Suprapubic skin (tissue), 4 donors: ENCODE measurements at regions not wholly inside any gene's neighbourhood (a gene's known extent, or its start where the extent isn't known, plus 50 kb on each side); places are given as distances from the start of the nearest gene placed in this dataset.

ENCODE experiments used
- DNase-seq, 2 donors: peaks; one replicate each; pipeline ENCODE4 v3.0.0-alpha.2; 2019; ENCODE audit warnings: low spot score in 2 of 2
- H3K27ac ChIP-seq: fragments of 200-600 bp; sonication (generic); one replicate; pipeline ENCODE4 v1.5.1; 2019
- H3K27me3 ChIP-seq: fragments of 200-600 bp; sonication (generic); one replicate; pipeline ENCODE4 v1.5.1; 2019
- H3K36me3 ChIP-seq: fragments of 200-600 bp; sonication (generic); one replicate; pipeline ENCODE4 v1.5.1; 2019
- H3K4me1 ChIP-seq: fragments of 200-600 bp; sonication (generic); one replicate; pipeline ENCODE4 v1.5.1; 2019
- H3K4me3 ChIP-seq: fragments of 200-600 bp; sonication (generic); one replicate; pipeline ENCODE4 v1.5.1; 2019; ENCODE audit warnings: mild to moderate bottlenecking
- H3K9me3 ChIP-seq: fragments of 200-600 bp; sonication (generic); one replicate; pipeline ENCODE4 v1.5.1; 2019
- CTCF ChIP-seq, 2 donors: fragments of 200-600 bp in 1 of 2; fragments of 450-650 bp in 1 of 2; sonication (generic) in 1 of 2; IDR thresholded peaks; one replicate each; pipeline ENCODE4 v1.5.1; 2016 to 2019; ENCODE audit warnings: antibody characterized with exemption in 2 of 2, mild to moderate bottlenecking in 1 of 2, moderate library complexity in 1 of 2
- EP300 ChIP-seq: sonication (generic); formaldehyde crosslinking; IDR thresholded peaks from one replicate; pipeline ENCODE4 v1.6.1; 2017; ENCODE audit warnings: antibody characterized with exemption
- POLR2A ChIP-seq, 2 donors: fragments of 450-650 bp; IDR thresholded peaks; one replicate each; pipeline ENCODE4 v1.6.1; 2017; ENCODE audit warnings: antibody characterized with exemption in 2 of 2, mild to moderate bottlenecking in 2 of 2, moderate library complexity in 2 of 2
- POLR2AphosphoS5 ChIP-seq, 3 donors: sonication (generic); formaldehyde crosslinking; IDR thresholded peaks; one replicate each; pipeline ENCODE4 v1.6.1; 2017; ENCODE audit warnings: antibody characterized with exemption in 3 of 3
- WGBS: methylation state at CpG from one replicate; pipeline ENCODE4 v1.1.5; 2018; 5-methylcytosine and 5-hydroxymethylcytosine counted together

DNA sequence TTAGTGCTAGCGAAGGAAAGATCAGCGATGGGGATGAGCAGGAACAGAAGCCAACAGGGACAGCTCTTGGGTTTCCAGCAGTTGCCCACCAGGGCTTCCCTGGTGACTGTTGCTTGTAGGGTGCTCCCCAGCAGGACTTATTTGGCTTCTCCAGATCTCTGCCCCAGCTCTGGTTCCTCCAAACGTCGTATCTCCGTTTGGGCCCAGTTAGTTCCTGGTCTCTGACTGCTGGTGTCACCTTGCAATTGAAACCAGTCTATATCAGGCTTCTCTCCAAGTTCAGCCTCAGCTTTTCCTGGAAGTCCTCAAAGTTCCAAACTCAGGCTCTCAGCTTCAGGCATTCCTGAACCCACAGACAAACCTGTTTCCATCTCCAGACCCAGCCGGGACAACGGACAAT is 70.8 kb upstream of the NXT1 start:
- Histone ChIP-seq H3K27ac (no peak overlapping the region), H3K36me3 (no peaks in the 10 kb centered on the region), H3K27me3 (no peaks in the 10 kb centered on the region), H3K9me3 (no peaks in the 10 kb centered on the region), H3K4me1 (no peaks in the 10 kb centered on the region), H3K4me3 (no peak overlapping the region)
- TF ChIP-seq POLR2A (IDR thresholded peaks at IDR 0.05): no peak
- DNase-seq: peak in 1 of 2 donors; percentile 34
- WGBS: 80% methylated on average over 7 of the region's 7 CpGs

DNA sequence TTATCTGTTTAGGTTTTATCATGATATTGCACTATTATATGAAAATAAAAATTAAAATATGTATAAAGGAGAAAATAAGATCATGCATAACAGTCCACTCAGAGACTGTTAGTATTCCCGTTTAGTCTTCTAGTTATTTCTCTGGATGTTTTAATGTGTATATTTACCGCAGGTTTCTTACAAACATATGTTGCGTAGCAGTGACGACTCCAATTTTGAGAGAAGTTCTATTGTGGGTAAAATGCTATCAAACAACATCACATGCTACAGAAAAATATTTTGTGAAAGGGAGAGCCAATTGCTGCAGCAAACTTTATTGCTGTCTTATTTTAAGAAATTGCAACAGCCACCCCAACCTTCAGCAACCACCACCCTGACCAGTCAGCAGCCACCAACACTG is 72.4 kb upstream of the NXT1 start:
- TF ChIP-seq POLR2A (IDR thresholded peaks at IDR 0.05): no peak
- no peak for TF ChIP-seq POLR2AphosphoS5 (IDR thresholded peaks at IDR 0.05)
- DNase-seq: no peak
- WGBS: 78% methylated on average over 4 of the region's 4 CpGs
- Histone ChIP-seq H3K27ac (no peak overlapping the region), H3K27me3 (no peaks in the 10 kb centered on the region), H3K9me3 (no peaks in the 10 kb centered on the region), H3K4me3 (no peak overlapping the region), H3K36me3 (no peaks in the 10 kb centered on the region), H3K4me1 (no peaks in the 10 kb centered on the region)

GRCh38 chr20:23277316-23277715 is 73.3 kb upstream of the NXT1 start:
- no peak overlapping the region for H3K4me3 ChIP-seq
- 70% methylated on average over 2 of the region's 2 CpGs for WGBS
- no peaks in the 10 kb centered on the region for H3K9me3 ChIP-seq
- no peaks in the 10 kb centered on the region for H3K36me3 ChIP-seq
- no peaks in the 10 kb centered on the region for H3K4me1 ChIP-seq
- no peaks in the 10 kb centered on the region for H3K27me3 ChIP-seq
- no peak for DNase-seq
- TF ChIP-seq CTCF (IDR thresholded peaks at IDR 0.05) (no peak), POLR2A (IDR thresholded peaks at IDR 0.05) (no peak), EP300 (no peak), POLR2AphosphoS5 (IDR thresholded peaks at IDR 0.05) (no peak)
- no peak overlapping the region for H3K27ac ChIP-seq

GRCh38 chr20:23273776-23274175 is 76.8 kb upstream of the NXT1 start:
- Histone ChIP-seq H3K27ac (no peak overlapping the region), H3K9me3 (no peaks in the 10 kb centered on the region), H3K4me3 (no peak overlapping the region), H3K27me3 (no peaks in the 10 kb centered on the region), H3K4me1 (no peaks in the 10 kb centered on the region), H3K36me3 (no peaks in the 10 kb centered on the region)
- WGBS: 96% methylated on average over 3 of the region's 3 CpGs
- TF ChIP-seq POLR2AphosphoS5 (IDR thresholded peaks at IDR 0.05) (no peak), CTCF (IDR thresholded peaks at IDR 0.05) (no peak), EP300 (no peak), POLR2A (IDR thresholded peaks at IDR 0.05) (no peak)
- peak in 1 of 2 donors; percentile 69 for DNase-seq

DNA sequence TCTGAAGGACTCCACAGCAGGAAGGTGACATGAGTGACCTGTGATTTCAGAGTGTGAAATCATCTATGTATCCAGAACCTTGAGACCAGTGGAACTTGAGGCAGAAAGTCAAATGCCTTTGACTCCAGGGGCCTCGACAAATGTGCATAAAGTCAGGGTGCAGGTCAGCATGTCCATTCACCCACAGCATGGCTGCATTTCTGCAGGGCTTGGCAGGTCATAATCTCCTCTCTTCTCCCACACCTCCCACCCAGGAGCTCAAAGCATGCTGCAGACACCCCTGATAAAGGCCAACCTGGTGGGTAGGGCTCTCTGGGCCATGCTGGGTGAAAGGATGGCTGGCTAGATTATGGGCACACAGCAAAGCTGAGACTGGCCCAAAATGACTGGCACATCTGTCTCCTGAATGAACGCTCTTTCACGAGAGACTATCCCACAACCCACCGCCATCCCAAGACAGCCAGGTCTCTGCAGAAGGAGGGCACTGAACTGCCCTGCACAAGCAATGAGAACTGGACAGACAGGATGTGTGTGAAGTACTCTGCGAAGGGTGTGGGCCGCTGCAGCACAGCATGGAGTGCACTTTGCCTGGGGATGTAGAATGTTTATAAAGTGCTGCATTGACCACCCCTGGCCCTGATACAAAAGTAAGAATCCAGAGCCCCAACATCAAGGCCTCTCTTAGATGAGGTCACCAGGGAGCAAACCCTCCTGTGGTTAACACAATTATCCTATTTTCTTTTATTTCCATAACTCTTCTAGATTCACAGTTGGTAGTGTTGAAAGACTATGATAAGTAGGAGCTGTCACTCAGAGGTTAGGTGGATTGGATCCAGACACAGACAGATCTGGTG is 78.2 kb upstream of the NXT1 start:
- no peaks in the 10 kb centered on the region for H3K27me3 ChIP-seq
- H3K27ac ChIP-seq: no peak overlapping the region
- peak in 1 of 2 donors; percentile 34 for DNase-seq
- H3K36me3 ChIP-seq: no peaks in the 10 kb centered on the region
- no peaks in the 10 kb centered on the region for H3K4me1 ChIP-seq
- no peak overlapping the region for H3K4me3 ChIP-seq
- WGBS: 88% methylated on average over 6 of the region's 6 CpGs
- H3K9me3 ChIP-seq: no peaks in the 10 kb centered on the region
- TF ChIP-seq POLR2A (IDR thresholded peaks at IDR 0.05): no peak
- TF ChIP-seq POLR2AphosphoS5 (IDR thresholded peaks at IDR 0.05): no peak
- no peak for TF ChIP-seq EP300
- TF ChIP-seq CTCF (IDR thresholded peaks at IDR 0.05): no peak

DNA sequence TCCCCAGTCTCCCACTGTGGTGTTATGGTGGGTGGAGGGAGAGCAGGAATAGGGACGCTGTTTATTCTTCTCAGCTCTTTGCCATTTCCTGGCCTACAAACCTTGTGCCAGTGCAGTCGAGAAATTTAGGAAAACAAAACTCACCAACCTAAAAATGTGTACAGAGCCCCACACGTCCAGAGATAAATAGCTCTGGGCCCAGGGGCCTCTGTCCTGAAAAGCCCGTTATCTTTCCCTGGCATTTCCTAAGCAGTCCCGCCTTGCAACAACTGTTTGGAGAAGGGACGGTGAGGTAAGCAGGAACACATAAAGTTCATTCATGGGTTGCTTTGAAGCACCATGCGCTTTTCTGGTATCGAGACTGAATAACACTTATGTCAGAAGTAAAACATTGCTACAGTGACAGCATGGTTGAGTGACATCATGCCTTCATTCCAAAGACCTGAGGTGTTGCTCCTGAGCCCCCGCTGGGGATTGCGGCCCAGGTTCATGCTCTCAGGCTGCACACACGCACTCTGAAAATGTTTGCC is 80.1 kb upstream of the NXT1 start:
- TF ChIP-seq EP300 (no peak), POLR2AphosphoS5 (IDR thresholded peaks at IDR 0.05) (no peak), POLR2A (IDR thresholded peaks at IDR 0.05) (no peak), CTCF (IDR thresholded peaks at IDR 0.05) (no peak)
- WGBS: 71% methylated on average over 11 of the region's 11 CpGs
- no peaks in the 10 kb centered on the region for H3K36me3 ChIP-seq
- H3K27me3 ChIP-seq: no peaks in the 10 kb centered on the region
- H3K4me1 ChIP-seq: no peaks in the 10 kb centered on the region
- H3K9me3 ChIP-seq: no peaks in the 10 kb centered on the region
- H3K27ac ChIP-seq: peak overlapping the region; percentile 23
- DNase-seq: peak in 1 of 2 donors; percentile 43
- no peak overlapping the region for H3K4me3 ChIP-seq
